ENCODE measurements at regions not wholly inside any gene's neighbourhood (a gene's known extent, or its start where the extent isn't known, plus 50 kb on each side); places are given as distances from the start of the nearest gene placed in this dataset.

DNA sequence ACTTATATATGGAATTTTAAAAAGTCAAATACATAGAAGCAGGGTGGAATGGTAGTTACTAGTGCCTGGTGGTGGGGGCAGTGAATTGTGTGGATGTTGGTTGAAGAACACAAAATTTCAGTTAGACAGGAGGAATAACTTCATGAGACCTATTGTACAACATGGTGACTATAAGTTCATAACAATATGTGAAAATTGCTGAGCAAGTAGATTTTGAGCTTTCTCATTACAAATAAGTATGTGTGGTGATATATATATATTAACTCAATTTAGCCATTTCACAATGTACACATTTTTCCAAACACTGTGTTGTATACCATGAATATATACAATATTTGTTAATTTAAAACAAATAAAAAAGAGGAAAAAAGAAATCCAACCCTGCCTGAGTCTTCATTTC is 641.1 kb downstream of the DIAPH3 start:
- Histone ChIP-seq H3K9me3 (no peaks in the 10 kb centered on the region), H3K4me3 (no peak overlapping the region), H3K27me3 (replicated peaks; ENCODE audit: insufficient read depth) (no peaks in the 10 kb centered on the region), H3K27ac (no peak overlapping the region), H3K4me1 (ENCODE audit: control insufficient read depth in 1 of 2, low read depth in 2 of 2) (no peaks in the 10 kb centered on the region), H3K36me3 (no peaks in the 10 kb centered on the region)
- TF ChIP-seq, protein P1, sequence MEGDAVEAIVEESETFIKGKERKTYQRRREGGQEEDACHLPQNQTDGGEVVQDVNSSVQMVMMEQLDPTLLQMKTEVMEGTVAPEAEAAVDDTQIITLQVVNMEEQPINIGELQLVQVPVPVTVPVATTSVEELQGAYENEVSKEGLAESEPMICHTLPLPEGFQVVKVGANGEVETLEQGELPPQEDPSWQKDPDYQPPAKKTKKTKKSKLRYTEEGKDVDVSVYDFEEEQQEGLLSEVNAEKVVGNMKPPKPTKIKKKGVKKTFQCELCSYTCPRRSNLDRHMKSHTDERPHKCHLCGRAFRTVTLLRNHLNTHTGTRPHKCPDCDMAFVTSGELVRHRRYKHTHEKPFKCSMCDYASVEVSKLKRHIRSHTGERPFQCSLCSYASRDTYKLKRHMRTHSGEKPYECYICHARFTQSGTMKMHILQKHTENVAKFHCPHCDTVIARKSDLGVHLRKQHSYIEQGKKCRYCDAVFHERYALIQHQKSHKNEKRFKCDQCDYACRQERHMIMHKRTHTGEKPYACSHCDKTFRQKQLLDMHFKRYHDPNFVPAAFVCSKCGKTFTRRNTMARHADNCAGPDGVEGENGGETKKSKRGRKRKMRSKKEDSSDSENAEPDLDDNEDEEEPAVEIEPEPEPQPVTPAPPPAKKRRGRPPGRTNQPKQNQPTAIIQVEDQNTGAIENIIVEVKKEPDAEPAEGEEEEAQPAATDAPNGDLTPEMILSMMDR (IDR thresholded peaks at IDR 0.05), result no peak
- ATAC-seq (ENCODE audit: insufficient number of reproducible peaks, low FRiP score, low read depth) (no peak), DNase-seq (ENCODE audit: low spot score) (no peak)

DNA sequence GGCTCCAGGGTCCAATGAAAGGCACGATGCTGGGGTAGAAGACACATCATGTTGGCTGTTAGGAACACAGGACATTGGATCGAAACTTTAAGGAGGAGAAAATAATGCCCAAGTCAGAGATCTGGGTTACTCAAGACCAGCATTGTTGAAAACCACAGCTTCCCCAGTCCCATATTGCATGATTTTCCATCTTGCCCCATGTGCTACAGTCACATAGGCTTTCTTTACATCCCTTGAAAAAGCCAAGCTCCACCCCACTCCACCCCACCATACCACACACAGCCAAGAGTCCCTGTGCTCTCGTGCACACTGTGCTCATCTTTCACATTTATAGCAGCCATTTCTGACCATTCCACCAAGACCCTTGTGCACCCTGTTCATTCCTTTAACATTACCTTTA is 636.2 kb downstream of the DIAPH3 start:
- ATAC-seq (ENCODE audit: insufficient number of reproducible peaks, low FRiP score, low read depth), result no peak
- no peak overlapping the region for H3K4me3 ChIP-seq
- peaks cover 0 to 18% of the 10 kb centered on the region in 2 donors for H3K4me1 ChIP-seq (ENCODE audit: control insufficient read depth in 1 of 2, low read depth in 2 of 2)

DNA sequence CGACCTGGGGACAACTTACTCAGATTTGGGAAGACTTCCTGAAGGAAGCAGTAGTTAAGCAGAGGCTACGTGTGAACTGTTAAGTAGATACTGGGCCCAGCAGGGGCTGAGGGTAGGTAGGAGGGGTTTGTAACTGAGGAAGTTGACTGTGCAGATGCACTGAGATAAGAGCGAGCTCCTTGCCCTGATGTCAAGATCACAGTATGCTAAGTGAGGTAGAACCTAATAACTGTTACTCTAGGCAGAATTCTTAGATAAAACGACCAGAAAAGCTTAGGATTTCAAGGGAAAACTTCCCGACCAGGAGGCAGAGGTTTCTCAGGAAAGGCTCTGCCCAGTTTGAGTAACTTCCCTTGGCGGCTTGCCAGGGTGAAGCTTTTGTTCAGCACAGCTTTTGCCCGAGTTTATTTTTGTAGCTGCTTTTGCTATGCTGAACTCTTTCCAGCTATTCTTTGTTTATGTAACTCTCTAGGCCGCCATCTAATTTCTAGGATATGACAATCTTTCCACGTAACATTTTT is 632.1 kb downstream of the DIAPH3 start:
- no peaks in the 10 kb centered on the region for H3K36me3 ChIP-seq
- H3K4me1 ChIP-seq (ENCODE audit: control insufficient read depth in 1 of 2, low read depth in 2 of 2), result peaks cover 0 to 20% of the 10 kb centered on the region in 2 donors
- H3K9me3 ChIP-seq, result no peaks in the 10 kb centered on the region
- H3K27me3 ChIP-seq (replicated peaks; ENCODE audit: insufficient read depth), result no peaks in the 10 kb centered on the region
- no peak overlapping the region for H3K27ac ChIP-seq
- peak; percentile 52 for ATAC-seq (ENCODE audit: insufficient number of reproducible peaks, low FRiP score, low read depth)
- TF ChIP-seq, protein P1 (IDR thresholded peaks at IDR 0.05), result no peak
- H3K4me3 ChIP-seq, result no peak overlapping the region
- DNase-seq (ENCODE audit: low spot score), result peak; percentile 16

More for the DNA sequence above, 636.2 kb downstream of the DIAPH3 start:
- no peak for DNase-seq (ENCODE audit: low spot score)
- Histone ChIP-seq H3K36me3 (no peaks in the 10 kb centered on the region), H3K9me3 (no peaks in the 10 kb centered on the region), H3K27me3 (replicated peaks; ENCODE audit: insufficient read depth) (no peaks in the 10 kb centered on the region), H3K27ac (no peak overlapping the region)
- TF ChIP-seq, protein P1 (IDR thresholded peaks at IDR 0.05), result no peak

DNA sequence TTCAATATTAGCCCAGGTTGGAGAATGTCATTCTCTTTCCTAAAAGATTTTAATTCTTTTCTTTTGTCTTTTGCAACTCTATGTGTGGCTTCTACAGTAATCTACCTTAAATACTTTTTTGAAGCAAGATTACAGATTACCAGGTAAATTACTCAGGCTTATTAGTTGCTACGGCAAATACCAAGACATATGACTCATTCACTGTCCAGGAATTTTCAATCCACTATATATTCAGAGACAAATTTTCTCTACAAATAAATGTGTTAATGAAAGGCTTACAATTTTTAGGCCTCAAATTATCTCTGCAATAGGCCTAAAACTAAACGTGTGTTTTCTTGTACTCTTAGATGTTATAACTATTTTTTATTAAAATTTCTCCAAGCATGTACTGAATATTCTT is 631.3 kb downstream of the DIAPH3 start:
- no peaks in the 10 kb centered on the region for H3K36me3 ChIP-seq
- H3K27me3 ChIP-seq (replicated peaks; ENCODE audit: insufficient read depth), result no peaks in the 10 kb centered on the region
- H3K4me1 ChIP-seq (ENCODE audit: control insufficient read depth in 1 of 2, low read depth in 2 of 2), result peaks cover 0 to 20% of the 10 kb centered on the region in 2 donors
- TF ChIP-seq, protein P1 (IDR thresholded peaks at IDR 0.05), result no peak
- DNase-seq (ENCODE audit: low spot score) (no peak), ATAC-seq (ENCODE audit: insufficient number of reproducible peaks, low FRiP score, low read depth) (no peak)
- no peak overlapping the region for H3K27ac ChIP-seq
- H3K4me3 ChIP-seq, result no peak overlapping the region
- no peaks in the 10 kb centered on the region for H3K9me3 ChIP-seq

DNA sequence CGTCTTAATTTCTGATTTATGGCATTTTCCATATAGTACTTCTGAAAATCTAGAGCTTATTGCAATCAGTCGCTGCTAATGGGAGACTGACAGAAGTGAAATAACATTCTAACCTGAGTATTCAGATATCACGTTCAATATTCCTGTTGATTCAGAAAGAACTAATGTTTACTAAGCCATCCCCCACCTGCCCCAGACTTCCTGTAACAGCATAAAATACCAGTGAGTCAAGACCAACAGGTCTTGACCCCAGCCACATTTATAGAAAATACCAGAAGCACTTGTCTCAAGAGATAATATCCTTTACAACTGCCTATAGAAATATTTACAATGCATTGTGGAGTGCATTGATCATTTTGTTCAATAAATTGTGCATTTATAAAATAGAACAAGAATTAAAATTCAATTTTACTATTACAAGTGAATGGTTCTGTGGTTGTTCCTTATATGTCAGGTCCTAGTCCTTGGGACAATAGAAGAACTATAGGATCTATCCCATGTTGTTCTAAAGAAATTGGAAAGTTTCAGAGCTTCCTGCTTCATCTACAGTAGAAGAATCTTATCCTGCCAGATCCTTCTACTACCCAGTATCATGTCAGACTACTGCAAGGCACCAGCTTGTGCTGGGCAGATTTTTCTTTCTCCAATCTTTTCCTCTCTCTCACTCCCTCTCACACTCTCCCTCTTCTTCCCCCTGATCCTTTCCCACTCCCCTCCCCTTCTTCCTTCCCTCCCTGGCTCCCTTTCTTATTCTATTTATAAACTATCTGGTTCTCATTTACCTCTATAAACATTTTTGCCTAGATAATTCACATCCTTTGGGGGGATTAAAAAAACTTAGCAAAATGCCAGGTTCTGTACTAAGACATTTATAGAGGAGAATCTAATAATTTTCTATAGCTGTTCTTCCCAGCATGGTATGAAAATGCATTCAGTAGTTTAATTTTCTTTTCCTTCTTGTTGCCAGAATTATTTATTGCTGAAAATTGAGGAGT is 629.9 kb downstream of the DIAPH3 start:
- H3K4me1 ChIP-seq (ENCODE audit: control insufficient read depth in 1 of 2, low read depth in 2 of 2), result peaks cover 0 to 20% of the 10 kb centered on the region in 2 donors
- ATAC-seq (ENCODE audit: insufficient number of reproducible peaks, low FRiP score, low read depth), result no peak
- H3K9me3 ChIP-seq, result no peaks in the 10 kb centered on the region
- TF ChIP-seq, protein P1 (IDR thresholded peaks at IDR 0.05), result no peak
- H3K4me3 ChIP-seq, result no peak overlapping the region
- no peak overlapping the region for H3K27ac ChIP-seq
- no peaks in the 10 kb centered on the region for H3K27me3 ChIP-seq (replicated peaks; ENCODE audit: insufficient read depth)
- H3K36me3 ChIP-seq, result no peaks in the 10 kb centered on the region
- DNase-seq (ENCODE audit: low spot score), result no peak

Measured in thoracic aorta (tissue), 2 donors.